Activated B cell treated with CpG ODN at 0.5 μM for 24 hours (primary cell): ENCODE measurements at regions not wholly inside any gene's neighbourhood (a gene's known extent, or its start where the extent isn't known, plus 50 kb on each side); places are given as distances from the start of the nearest gene placed in this dataset.
"Not testable (repeated sequence)": the region's sequence is repeated elsewhere in the genome, so short reads cannot be mapped to it uniquely, and the experiment has no call there.

Source experiments
- ATAC-seq: fragments of 200-7000 bp; cut with Tn5 transposase; one replicate; pipeline ENCODE4 v1.10.0; 2021; ENCODE audit warnings: low read depth, mild to moderate bottlenecking, moderate library complexity
- CTCF ChIA-PET: fragments of 350-600 bp; sonication (Branson Sonifier 250); formaldehyde crosslinking; loops from one replicate; lab custom pipeline; 2021; ENCODE audit warnings: antibody characterized with exemption; lab: Charles Lee
- POLR2A ChIA-PET: fragments of 350-600 bp; sonication (Branson Sonifier 250); formaldehyde crosslinking; loops from one replicate; lab custom pipeline; 2021; ENCODE audit warnings: antibody characterized with exemption; lab: Charles Lee
- DNase-seq: peaks from one replicate; pipeline ENCODE4 v3.0.0; 2022
- H3K27ac Mint-ChIP-seq: one replicate; pipeline ENCODE4 v1.8.0; 2020; ENCODE audit warnings: mixed read lengths
- H3K27me3 Mint-ChIP-seq: one replicate; pipeline ENCODE4 v1.8.0; 2021; ENCODE audit warnings: mixed read lengths
- H3K36me3 Mint-ChIP-seq: one replicate; pipeline ENCODE4 v1.8.0; 2021; ENCODE audit warnings: low read depth, mixed read lengths
- H3K4me1 Mint-ChIP-seq: one replicate; pipeline ENCODE4 v1.8.0; 2021; ENCODE audit warnings: mixed read lengths
- H3K4me3 Mint-ChIP-seq: one replicate; pipeline ENCODE4 v1.8.0; 2020; ENCODE audit warnings: mild to moderate bottlenecking, mixed read lengths
- H3K9me3 Mint-ChIP-seq: one replicate; pipeline ENCODE4 v1.8.0; 2020; ENCODE audit warnings: mixed read lengths
- intact Hi-C: fragments of 100-400 bp; cut with micrococcal nuclease; formaldehyde crosslinking; loops from one replicate; pipeline ENCODE4 v1.15.1; 2024
- TF ChIP-seq, protein P1 (sequence below): fragments of 200-600 bp; IDR thresholded peaks from one replicate; pipeline ENCODE4 v1.8.0; 2022; ENCODE audit warnings: antibody characterized with exemption, mild to moderate bottlenecking

DNA sequence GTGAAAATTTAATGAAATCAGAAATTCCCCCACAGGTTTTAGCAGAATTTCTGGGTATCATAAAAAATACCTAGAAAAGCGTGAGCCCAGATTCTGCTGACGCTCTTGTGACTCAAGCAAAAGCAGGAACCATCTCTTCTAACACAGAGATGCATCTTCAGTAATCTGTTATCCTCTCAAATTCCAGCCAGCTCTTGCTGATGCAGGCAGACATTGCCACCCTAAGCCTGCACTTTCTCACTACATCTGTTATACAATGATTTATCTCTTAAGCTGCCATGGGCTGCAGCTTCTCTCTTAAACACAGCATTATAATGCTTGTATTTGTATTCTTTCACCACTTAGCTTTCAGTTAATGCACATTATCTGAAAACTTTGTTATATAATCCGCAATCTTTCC, 113.0 kb upstream of the RGS1 start:
- Mint-ChIP-seq H3K9me3 (no peaks in the 10 kb centered on the region), H3K27ac (no peak overlapping the region), H3K4me3 (no peak overlapping the region), H3K4me1 (no peaks in the 10 kb centered on the region), H3K36me3 (no peaks in the 10 kb centered on the region), H3K27me3 (peaks cover 30% of the 10 kb centered on the region)
- ChIA-PET CTCF (interaction anchor here (1.5 kb wide), 1 partner anchor 11 kb away, joined by 4 read pairs; no protein-coding TSS in a partner anchor), POLR2A (no interaction called here)
- no peak for DNase-seq
- intact Hi-C loops, result no loop called here
- ATAC-seq, result no peak
- TF ChIP-seq, protein P1, sequence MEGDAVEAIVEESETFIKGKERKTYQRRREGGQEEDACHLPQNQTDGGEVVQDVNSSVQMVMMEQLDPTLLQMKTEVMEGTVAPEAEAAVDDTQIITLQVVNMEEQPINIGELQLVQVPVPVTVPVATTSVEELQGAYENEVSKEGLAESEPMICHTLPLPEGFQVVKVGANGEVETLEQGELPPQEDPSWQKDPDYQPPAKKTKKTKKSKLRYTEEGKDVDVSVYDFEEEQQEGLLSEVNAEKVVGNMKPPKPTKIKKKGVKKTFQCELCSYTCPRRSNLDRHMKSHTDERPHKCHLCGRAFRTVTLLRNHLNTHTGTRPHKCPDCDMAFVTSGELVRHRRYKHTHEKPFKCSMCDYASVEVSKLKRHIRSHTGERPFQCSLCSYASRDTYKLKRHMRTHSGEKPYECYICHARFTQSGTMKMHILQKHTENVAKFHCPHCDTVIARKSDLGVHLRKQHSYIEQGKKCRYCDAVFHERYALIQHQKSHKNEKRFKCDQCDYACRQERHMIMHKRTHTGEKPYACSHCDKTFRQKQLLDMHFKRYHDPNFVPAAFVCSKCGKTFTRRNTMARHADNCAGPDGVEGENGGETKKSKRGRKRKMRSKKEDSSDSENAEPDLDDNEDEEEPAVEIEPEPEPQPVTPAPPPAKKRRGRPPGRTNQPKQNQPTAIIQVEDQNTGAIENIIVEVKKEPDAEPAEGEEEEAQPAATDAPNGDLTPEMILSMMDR, result no peak

DNA sequence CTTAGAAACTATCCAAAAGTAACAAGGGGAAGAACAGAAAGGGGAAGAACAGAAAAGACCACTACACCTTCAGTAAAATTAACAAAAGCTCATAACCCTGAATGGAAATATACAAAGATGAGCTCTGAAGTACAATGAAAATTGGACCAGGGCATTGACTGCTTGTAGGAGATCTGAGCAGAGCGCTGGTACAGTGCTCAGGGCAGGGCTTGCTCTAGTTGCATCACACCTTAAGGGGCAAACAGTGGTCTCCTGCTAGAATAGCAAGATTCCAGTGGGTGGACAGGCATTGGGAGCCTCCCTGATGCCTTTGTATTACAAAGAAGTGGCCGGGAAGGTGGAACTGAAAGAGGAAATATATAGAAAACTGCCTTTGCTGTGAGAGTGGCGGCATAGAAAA, 111.9 kb upstream of the RGS1 start:
- intact Hi-C loops, result no loop called here
- H3K27ac Mint-ChIP-seq, result no peak overlapping the region
- peaks cover 33% of the 10 kb centered on the region for H3K27me3 Mint-ChIP-seq
- no peak for DNase-seq
- CTCF ChIA-PET, result no interaction called here
- POLR2A ChIA-PET, result no interaction called here
- no peak overlapping the region for H3K4me3 Mint-ChIP-seq
- H3K4me1 Mint-ChIP-seq, result no peaks in the 10 kb centered on the region
- TF ChIP-seq, protein P1, result no peak
- H3K36me3 Mint-ChIP-seq, result no peaks in the 10 kb centered on the region
- H3K9me3 Mint-ChIP-seq, result no peaks in the 10 kb centered on the region
- ATAC-seq, result no peak

DNA sequence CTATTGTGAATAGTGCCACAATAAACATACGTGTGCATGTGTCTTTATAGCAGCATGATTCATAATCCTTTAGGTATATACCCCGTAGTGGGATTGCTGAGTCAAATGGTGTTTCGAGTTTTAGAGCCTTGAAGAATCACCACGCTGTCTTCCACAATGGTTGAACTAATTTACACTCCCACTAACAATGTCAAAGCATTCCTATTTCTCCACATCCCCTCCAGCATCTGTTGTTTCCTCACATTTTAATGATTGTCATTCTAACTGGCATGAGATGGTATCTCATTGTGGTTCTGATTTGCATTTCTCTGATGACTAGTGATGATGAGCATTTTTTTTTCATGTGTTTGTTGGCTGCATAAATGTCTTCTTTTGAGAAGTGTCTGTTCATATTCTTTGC, 110.4 kb upstream of the RGS1 start:
- POLR2A ChIA-PET, ATAC-seq, DNase-seq, H3K4me3 Mint-ChIP-seq, H3K9me3 Mint-ChIP-seq, H3K4me1 Mint-ChIP-seq, H3K27ac Mint-ChIP-seq, H3K36me3 Mint-ChIP-seq, intact Hi-C loops, CTCF ChIA-PET: not testable (repeated sequence)
- H3K27me3 Mint-ChIP-seq, result peaks cover 46% of the 10 kb centered on the region

DNA sequence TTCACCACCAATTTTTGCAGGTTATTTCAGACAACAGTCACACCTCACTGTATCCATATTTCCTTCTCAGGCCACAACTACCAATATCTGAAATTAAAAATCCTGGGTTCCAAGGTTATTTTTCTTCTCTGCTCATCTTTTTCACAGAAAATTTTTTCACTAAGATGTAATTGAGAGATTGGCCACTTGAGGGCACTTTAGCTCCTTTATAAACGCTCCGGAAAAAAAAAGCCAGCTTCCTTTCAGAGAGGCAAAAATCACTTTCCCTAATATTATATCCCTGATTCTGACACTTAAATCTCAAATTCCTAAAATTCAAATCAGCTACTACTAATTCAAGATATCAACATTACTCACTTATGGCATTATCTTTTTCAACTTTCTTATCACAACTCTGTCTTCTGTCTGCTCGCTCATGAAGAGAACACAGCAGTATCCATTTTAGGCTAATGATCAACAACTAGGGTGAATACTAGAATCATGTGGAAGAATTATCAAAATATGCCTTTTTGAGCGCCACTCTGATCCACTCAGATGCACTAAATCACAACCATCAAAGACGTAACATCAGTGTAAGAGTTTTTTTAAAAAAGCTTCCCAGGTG, 101.4 kb upstream of the RGS1 start:
- H3K4me3 Mint-ChIP-seq, result no peak overlapping the region
- TF ChIP-seq, protein P1, result peak; percentile 69
- no peaks in the 10 kb centered on the region for H3K4me1 Mint-ChIP-seq
- no peak for DNase-seq
- intact Hi-C loops, result loop anchor here (1.0 to 10.0 kb wide), 5 partner anchors 545 to 1823 kb away; partner anchors contain the start of gene CDC73
- H3K36me3 Mint-ChIP-seq, result no peaks in the 10 kb centered on the region
- ChIA-PET CTCF (interaction anchor here (0.7 to 6.2 kb wide), 24 partner anchors 12 to 649 kb away, joined by 3 to 109 read pairs (median 4); partner anchors contain the start of gene CDC73), POLR2A (interaction anchor here (0.6 to 1.1 kb wide), 5 partner anchors 32 to 652 kb away, joined by 3 to 6 read pairs (median 3); partner anchors contain the start of gene CDC73)
- ATAC-seq, result peak; percentile 42
- peaks cover 20% of the 10 kb centered on the region for H3K27me3 Mint-ChIP-seq
- H3K9me3 Mint-ChIP-seq, result no peaks in the 10 kb centered on the region
- no peak overlapping the region for H3K27ac Mint-ChIP-seq

DNA sequence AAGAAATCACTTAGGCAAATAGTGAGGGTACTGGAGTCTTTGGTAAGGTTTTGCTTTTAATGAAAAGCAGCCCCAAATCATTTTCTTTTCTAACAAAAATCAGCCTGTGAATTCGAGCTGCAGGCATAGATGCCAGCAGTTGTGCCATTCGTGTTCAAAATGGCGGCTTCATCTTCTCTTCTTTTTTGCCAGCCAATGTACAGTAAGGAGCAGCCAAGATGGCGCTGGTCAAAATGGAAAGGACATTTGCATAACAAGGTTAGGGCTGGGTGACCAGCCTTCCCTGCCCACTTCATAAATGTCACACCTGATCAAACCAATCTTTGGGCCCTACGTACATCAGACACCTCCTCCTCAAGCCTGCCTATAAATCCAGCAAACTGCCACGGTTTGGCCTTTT, 100.2 kb upstream of the RGS1 start:
- no peak for DNase-seq
- CTCF ChIA-PET, result interaction anchor here (0.9 to 6.2 kb wide), 12 partner anchors 32 to 628 kb away, joined by 3 to 109 read pairs (median 10); no protein-coding TSS in a partner anchor
- Mint-ChIP-seq H3K4me3 (no peak overlapping the region), H3K4me1 (no peaks in the 10 kb centered on the region), H3K27ac (no peak overlapping the region), H3K9me3 (no peaks in the 10 kb centered on the region), H3K36me3 (no peaks in the 10 kb centered on the region), H3K27me3 (peaks cover 10% of the 10 kb centered on the region)
- TF ChIP-seq, protein P1, result no peak
- ATAC-seq, result no peak
- POLR2A ChIA-PET, result interaction anchor here (0.7 kb wide), 1 partner anchor 104 kb away, joined by 3 read pairs; no protein-coding TSS in a partner anchor
- intact Hi-C loops, result loop anchor here (10.0 kb wide), 2 partner anchors 929 to 1279 kb away; no protein-coding TSS in a partner anchor
